Peyer's patch (tissue), 4 donors: ENCODE measurements at regions not wholly inside any gene's neighbourhood (a gene's known extent, or its start where the extent isn't known, plus 50 kb on each side); places are given as distances from the start of the nearest gene placed in this dataset.

ENCODE experiments used
- DNase-seq, 3 donors: peaks; one replicate each; pipeline ENCODE4 v3.0.0-alpha.2; 2017 to 2019
- H3K27ac ChIP-seq, 4 donors: fragments of 200-600 bp; sonication (generic); one replicate each; pipeline ENCODE4 v1.5.1; 2016 to 2019
- H3K27me3 ChIP-seq, 2 donors: fragments of 200-600 bp; sonication (generic); one replicate each; pipeline ENCODE4 v1.5.1; 2019
- H3K36me3 ChIP-seq, 3 donors: fragments of 200-600 bp; sonication (generic); one replicate each; pipeline ENCODE4 v1.5.1; 2016 to 2019
- H3K4me1 ChIP-seq, 4 donors: fragments of 200-600 bp; sonication (generic); one replicate each; pipeline ENCODE4 v1.5.1; 2016 to 2019
- H3K4me3 ChIP-seq, 4 donors: fragments of 200-600 bp; sonication (generic); 1 replicate in 3 of 4; 2 replicates in 1 of 4; pipeline ENCODE4 v1.5.1; 2016 to 2019; ENCODE audit warnings: mild to moderate bottlenecking in 1 of 4
- H3K9me3 ChIP-seq, 4 donors: fragments of 200-600 bp; sonication (generic); one replicate each; pipeline ENCODE4 v1.5.1; 2016 to 2019; ENCODE audit warnings: mild to moderate bottlenecking in 1 of 4
- CTCF ChIP-seq, 6 experiments: fragments of 450-650 bp in 4 of 6; fragments of 200-600 bp in 2 of 6; sonication (generic) in 1 of 6; IDR thresholded peaks; one replicate each; pipeline ENCODE4 v1.5.1; 2017 to 2019; ENCODE audit warnings: antibody characterized with exemption in 6 of 6, mild to moderate bottlenecking in 3 of 6, moderate library complexity in 1 of 6
- POLR2A ChIP-seq, 2 donors: fragments of 450-650 bp; IDR thresholded peaks; one replicate each; pipeline ENCODE4 v1.5.1; 2017; ENCODE audit warnings: antibody characterized with exemption in 2 of 2, mild to moderate bottlenecking in 2 of 2, moderate library complexity in 2 of 2

GRCh38 chr2:88329815-88330603, 122.5 kb downstream of the FOXI3 start:
- Histone ChIP-seq H3K4me3 (no peak overlapping the region), H3K36me3 (no peaks in the 10 kb centered on the region), H3K9me3 (no peaks in the 10 kb centered on the region), H3K4me1 (no peaks in the 10 kb centered on the region), H3K27ac (no peak overlapping the region), H3K27me3 (no peaks in the 10 kb centered on the region)
- TF ChIP-seq POLR2A (IDR thresholded peaks at IDR 0.05) (no peak), CTCF (IDR thresholded peaks at IDR 0.05) (no peak)
- no peak for DNase-seq

- no peak for DNase-seq
- no peaks in the 10 kb centered on the region for H3K9me3 ChIP-seq
- TF ChIP-seq CTCF (IDR thresholded peaks at IDR 0.05) (no peak), POLR2A (IDR thresholded peaks at IDR 0.05) (no peak)
- H3K27ac ChIP-seq = no peak overlapping the region
- no peaks in the 10 kb centered on the region for H3K4me1 ChIP-seq
- H3K4me3 ChIP-seq = no peak overlapping the region
- H3K36me3 ChIP-seq = no peaks in the 10 kb centered on the region
- H3K27me3 ChIP-seq = no peaks in the 10 kb centered on the region
Measured at GRCh38 chr2:88321449-88322248, 130.8 kb downstream of the FOXI3 start.

GRCh38 chr2:88320076-88320773, 132.3 kb downstream of the FOXI3 start:
- Histone ChIP-seq H3K9me3 (no peaks in the 10 kb centered on the region), H3K27ac (no peak overlapping the region), H3K36me3 (no peaks in the 10 kb centered on the region), H3K27me3 (no peaks in the 10 kb centered on the region), H3K4me3 (no peak overlapping the region), H3K4me1 (no peaks in the 10 kb centered on the region)
- TF ChIP-seq CTCF (IDR thresholded peaks at IDR 0.05) (no peak), POLR2A (IDR thresholded peaks at IDR 0.05) (no peak)
- DNase-seq = no peak

GRCh38 chr2:88318956-88319330, 133.6 kb downstream of the FOXI3 start:
- Histone ChIP-seq H3K36me3 (no peaks in the 10 kb centered on the region), H3K4me3 (no peak overlapping the region), H3K9me3 (no peaks in the 10 kb centered on the region), H3K27ac (no peak overlapping the region), H3K4me1 (no peaks in the 10 kb centered on the region), H3K27me3 (no peaks in the 10 kb centered on the region)
- TF ChIP-seq CTCF (IDR thresholded peaks at IDR 0.05) = no peak
- no peak for TF ChIP-seq POLR2A (IDR thresholded peaks at IDR 0.05)
- no peak for DNase-seq

GRCh38 chr2:88318071-88318955, 134.2 kb downstream of the FOXI3 start:
- no peaks in the 10 kb centered on the region for H3K27me3 ChIP-seq
- H3K36me3 ChIP-seq = no peaks in the 10 kb centered on the region
- H3K4me1 ChIP-seq = no peaks in the 10 kb centered on the region
- no peak for TF ChIP-seq CTCF (IDR thresholded peaks at IDR 0.05)
- TF ChIP-seq POLR2A (IDR thresholded peaks at IDR 0.05) = no peak
- H3K27ac ChIP-seq = no peak overlapping the region
- H3K4me3 ChIP-seq = no peak overlapping the region
- no peaks in the 10 kb centered on the region for H3K9me3 ChIP-seq
- DNase-seq = no peak
